PFSK-1 (cell line): ENCODE measurements at regions not wholly inside any gene's neighbourhood (a gene's known extent, or its start where the extent isn't known, plus 50 kb on each side); places are given as distances from the start of the nearest gene placed in this dataset.

ENCODE experiments used
- POLR2AphosphoS5 ChIP-seq: IDR thresholded peaks from 2 replicates; pipeline ENCODE4 v1.6.1; 2012; ENCODE audit warnings: low read depth, mild to moderate bottlenecking, control low read depth, low read length, moderate library complexity
- TF ChIP-seq, protein P1 (sequence below), 2 experiments: IDR thresholded peaks; 2 replicates each; pipeline versions ENCODE4 v1.6.1 to v1.8.0; 2011 to 2012; ENCODE audit warnings: low read depth in 2 of 2, low read length in 2 of 2, control low read depth in 1 of 2, inconsistent platforms in 1 of 2, mild to moderate bottlenecking in 1 of 2, moderate library complexity in 1 of 2; ENCODE audit not compliant: insufficient read depth in 1 of 2

DNA sequence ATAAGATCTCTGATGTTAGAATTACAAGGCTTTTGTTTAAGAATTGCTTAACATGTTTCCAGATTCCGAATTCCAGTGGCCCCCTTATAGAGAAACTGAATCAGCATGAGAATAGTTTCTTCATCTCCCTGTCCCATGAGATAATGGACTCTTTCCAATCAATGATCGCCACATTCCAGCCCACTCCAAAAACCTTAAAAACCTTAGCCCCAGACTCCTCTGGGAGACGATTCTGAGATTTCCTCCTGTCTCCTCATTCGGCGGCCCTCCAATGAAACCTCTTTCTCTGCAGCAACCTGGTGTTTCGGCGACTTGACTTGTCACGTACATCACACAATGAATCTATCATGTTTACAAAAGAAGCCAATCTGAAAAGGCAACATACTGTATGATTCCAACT lies 197.1 kb upstream of the PSMD7 start:
- TF ChIP-seq POLR2AphosphoS5 = no peak
- TF ChIP-seq, protein P1, sequence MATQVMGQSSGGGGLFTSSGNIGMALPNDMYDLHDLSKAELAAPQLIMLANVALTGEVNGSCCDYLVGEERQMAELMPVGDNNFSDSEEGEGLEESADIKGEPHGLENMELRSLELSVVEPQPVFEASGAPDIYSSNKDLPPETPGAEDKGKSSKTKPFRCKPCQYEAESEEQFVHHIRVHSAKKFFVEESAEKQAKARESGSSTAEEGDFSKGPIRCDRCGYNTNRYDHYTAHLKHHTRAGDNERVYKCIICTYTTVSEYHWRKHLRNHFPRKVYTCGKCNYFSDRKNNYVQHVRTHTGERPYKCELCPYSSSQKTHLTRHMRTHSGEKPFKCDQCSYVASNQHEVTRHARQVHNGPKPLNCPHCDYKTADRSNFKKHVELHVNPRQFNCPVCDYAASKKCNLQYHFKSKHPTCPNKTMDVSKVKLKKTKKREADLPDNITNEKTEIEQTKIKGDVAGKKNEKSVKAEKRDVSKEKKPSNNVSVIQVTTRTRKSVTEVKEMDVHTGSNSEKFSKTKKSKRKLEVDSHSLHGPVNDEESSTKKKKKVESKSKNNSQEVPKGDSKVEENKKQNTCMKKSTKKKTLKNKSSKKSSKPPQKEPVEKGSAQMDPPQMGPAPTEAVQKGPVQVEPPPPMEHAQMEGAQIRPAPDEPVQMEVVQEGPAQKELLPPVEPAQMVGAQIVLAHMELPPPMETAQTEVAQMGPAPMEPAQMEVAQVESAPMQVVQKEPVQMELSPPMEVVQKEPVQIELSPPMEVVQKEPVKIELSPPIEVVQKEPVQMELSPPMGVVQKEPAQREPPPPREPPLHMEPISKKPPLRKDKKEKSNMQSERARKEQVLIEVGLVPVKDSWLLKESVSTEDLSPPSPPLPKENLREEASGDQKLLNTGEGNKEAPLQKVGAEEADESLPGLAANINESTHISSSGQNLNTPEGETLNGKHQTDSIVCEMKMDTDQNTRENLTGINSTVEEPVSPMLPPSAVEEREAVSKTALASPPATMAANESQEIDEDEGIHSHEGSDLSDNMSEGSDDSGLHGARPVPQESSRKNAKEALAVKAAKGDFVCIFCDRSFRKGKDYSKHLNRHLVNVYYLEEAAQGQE (IDR thresholded peaks at IDR 0.05; ENCODE audit: insufficient read depth in 1 of 2, low read depth in 2 of 2, low read length in 2 of 2) = no peak
